Colonic mucosa (tissue), 4 donors: ENCODE measurements at regions not wholly inside any gene's neighbourhood (a gene's known extent, or its start where the extent isn't known, plus 50 kb on each side); places are given as distances from the start of the nearest gene placed in this dataset.
"Not testable (repeated sequence)": the region's sequence is repeated elsewhere in the genome, so short reads cannot be mapped to it uniquely, and the experiment has no call there.

Experiments used
- DNase-seq: peaks from one replicate; pipeline ENCODE4 v3.0.0-alpha.2; 2020
- H3K27ac ChIP-seq: fragments of 200-600 bp; one replicate; pipeline ENCODE4 v1.8.0; 2021
- H3K27me3 ChIP-seq: fragments of 200-600 bp; one replicate; pipeline ENCODE4 v1.8.0; 2021
- H3K36me3 ChIP-seq: fragments of 200-600 bp; one replicate; pipeline ENCODE4 v1.8.0; 2021
- H3K4me1 ChIP-seq: fragments of 200-600 bp; one replicate; pipeline ENCODE4 v1.8.0; 2021; ENCODE audit warnings: mild to moderate bottlenecking
- H3K4me3 ChIP-seq: fragments of 200-600 bp; one replicate; pipeline ENCODE4 v1.8.0; 2021
- H3K9ac ChIP-seq, 2 donors: one replicate each; pipeline ENCODE4 v1.7.0; 2013; ENCODE audit warnings: control low read depth in 2 of 2, low read depth in 2 of 2, low read length in 2 of 2
- H3K9me3 ChIP-seq: fragments of 200-600 bp; one replicate; pipeline ENCODE4 v1.8.0; 2021
- intact Hi-C: fragments of 100-400 bp; cut with DNase I; formaldehyde crosslinking; loops from one replicate; pipeline ENCODE4 v1.14.1; 2022
- TF ChIP-seq, protein P1 (sequence below): fragments of 200-600 bp; IDR thresholded peaks from one replicate; pipeline ENCODE4 v1.8.0; 2022; ENCODE audit warnings: antibody characterized with exemption, mild to moderate bottlenecking
- donor health status: healthy.
- donor health status: DM: no; HTN: no; CAD: no.
- donor health status: DM: no; HTN: no; CAD: no.

DNA sequence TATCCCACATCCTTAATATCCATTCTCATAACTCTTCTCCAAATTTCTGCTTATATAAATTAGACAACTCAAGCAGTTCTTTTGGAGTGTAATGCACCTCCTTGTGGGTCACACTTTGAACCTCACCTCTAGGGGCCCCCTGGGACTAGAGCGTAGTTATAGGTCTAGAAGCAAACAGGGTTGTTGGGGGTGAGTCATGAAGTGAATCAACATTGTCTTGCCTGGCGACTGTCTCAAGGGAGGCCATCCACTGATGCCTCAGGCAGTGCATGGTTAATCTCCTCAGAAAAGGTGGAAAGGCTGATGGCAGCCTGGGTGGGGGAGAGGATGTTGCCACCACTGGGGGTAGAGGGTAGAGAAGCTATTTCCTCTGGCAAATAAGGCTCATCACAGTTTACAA lies 129.1 kb downstream of the TNFRSF21 start:
- no peak overlapping the region for H3K9ac ChIP-seq
- no peak for DNase-seq
- TF ChIP-seq, protein P1, sequence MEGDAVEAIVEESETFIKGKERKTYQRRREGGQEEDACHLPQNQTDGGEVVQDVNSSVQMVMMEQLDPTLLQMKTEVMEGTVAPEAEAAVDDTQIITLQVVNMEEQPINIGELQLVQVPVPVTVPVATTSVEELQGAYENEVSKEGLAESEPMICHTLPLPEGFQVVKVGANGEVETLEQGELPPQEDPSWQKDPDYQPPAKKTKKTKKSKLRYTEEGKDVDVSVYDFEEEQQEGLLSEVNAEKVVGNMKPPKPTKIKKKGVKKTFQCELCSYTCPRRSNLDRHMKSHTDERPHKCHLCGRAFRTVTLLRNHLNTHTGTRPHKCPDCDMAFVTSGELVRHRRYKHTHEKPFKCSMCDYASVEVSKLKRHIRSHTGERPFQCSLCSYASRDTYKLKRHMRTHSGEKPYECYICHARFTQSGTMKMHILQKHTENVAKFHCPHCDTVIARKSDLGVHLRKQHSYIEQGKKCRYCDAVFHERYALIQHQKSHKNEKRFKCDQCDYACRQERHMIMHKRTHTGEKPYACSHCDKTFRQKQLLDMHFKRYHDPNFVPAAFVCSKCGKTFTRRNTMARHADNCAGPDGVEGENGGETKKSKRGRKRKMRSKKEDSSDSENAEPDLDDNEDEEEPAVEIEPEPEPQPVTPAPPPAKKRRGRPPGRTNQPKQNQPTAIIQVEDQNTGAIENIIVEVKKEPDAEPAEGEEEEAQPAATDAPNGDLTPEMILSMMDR, result no peak
- no peaks in the 10 kb centered on the region for H3K36me3 ChIP-seq
- no peaks in the 10 kb centered on the region for H3K27me3 ChIP-seq
- H3K4me1 ChIP-seq, result no peaks in the 10 kb centered on the region
- no peaks in the 10 kb centered on the region for H3K9me3 ChIP-seq
- no peak overlapping the region for H3K4me3 ChIP-seq
- intact Hi-C loops, result no loop called here
- no peak overlapping the region for H3K27ac ChIP-seq

DNA sequence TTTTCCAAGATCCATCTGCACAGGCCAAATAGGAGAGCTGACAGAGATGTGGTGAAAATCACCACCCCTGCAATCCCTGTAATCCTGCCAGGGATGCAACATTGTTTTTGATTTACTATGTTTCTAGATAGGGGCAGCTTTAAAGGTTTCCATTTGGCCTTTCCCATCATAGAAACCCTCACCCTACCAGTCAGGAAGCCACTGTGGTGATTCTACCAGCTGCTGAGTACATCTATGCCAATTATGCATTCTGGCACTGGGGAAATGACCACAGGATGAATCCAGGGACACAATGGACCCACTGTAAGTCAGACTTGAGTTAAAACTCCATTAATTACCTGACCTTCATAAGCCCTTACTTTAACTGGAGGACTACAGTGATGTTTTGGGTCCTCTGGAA lies 130.4 kb downstream of the TNFRSF21 start:
- H3K36me3 ChIP-seq, result no peaks in the 10 kb centered on the region
- DNase-seq, result no peak
- TF ChIP-seq, protein P1, result no peak
- no peaks in the 10 kb centered on the region for H3K4me1 ChIP-seq
- H3K27ac ChIP-seq, result no peak overlapping the region
- no peaks in the 10 kb centered on the region for H3K9me3 ChIP-seq
- intact Hi-C loops, result no loop called here
- H3K4me3 ChIP-seq, result no peak overlapping the region
- H3K9ac ChIP-seq, result no peak overlapping the region
- H3K27me3 ChIP-seq, result no peaks in the 10 kb centered on the region

DNA sequence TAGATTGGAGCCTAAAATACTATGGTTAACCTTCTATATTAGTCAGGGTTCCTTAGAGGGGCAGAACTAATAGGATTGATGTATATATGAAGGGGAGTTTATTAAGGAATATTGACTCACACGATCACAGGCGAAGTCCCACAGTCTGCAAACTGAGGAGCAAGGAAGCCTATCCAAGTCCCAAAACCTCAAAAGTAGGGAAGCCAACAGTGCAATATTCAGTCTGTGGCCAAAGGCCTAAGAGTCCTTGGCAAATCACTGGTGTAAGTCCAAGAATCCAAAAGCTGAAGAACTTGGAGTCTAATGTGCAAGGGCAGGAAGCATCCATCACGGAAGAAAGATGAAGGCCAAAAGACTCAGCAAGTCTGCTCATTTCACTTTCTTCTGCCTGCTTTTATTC lies 133.5 kb upstream of the ADGRF1 start:
- Histone ChIP-seq H3K27ac (no peak overlapping the region), H3K36me3 (no peaks in the 10 kb centered on the region), H3K9ac (no peak overlapping the region), H3K4me3 (no peak overlapping the region), H3K4me1 (no peaks in the 10 kb centered on the region), H3K9me3 (no peaks in the 10 kb centered on the region), H3K27me3 (no peaks in the 10 kb centered on the region)
- TF ChIP-seq, protein P1, result no peak
- DNase-seq, result no peak
- intact Hi-C loops, result no loop called here

DNA sequence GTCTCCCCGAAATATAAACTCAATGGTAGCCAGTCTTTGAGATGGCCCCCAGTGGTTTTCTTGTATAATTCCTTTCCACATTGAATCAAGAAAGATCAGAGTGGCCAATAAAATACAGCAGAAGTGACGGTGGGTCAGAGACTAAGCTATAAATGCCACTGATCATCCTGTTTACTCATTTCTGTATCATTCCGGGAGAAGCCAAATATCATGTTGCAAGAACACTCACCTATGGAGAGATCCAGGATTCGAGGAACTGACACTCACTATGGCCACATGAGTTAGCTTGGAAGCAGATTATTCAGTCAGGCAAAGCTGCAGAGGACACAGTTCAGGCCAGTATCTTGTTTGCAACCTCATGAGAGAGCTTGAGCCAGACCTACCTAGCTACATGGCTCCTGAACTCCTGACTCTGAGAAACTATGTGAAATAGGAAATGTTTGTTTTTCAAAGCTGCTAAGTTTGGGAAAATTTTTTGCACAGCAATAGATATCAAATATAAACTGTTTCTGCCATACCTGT lies 132.4 kb upstream of the ADGRF1 start:
- no peak overlapping the region for H3K27ac ChIP-seq
- no peak overlapping the region for H3K9ac ChIP-seq
- intact Hi-C loops, result no loop called here
- H3K27me3 ChIP-seq, result no peaks in the 10 kb centered on the region
- H3K4me3 ChIP-seq, result no peak overlapping the region
- DNase-seq, result no peak
- no peaks in the 10 kb centered on the region for H3K36me3 ChIP-seq
- no peaks in the 10 kb centered on the region for H3K4me1 ChIP-seq
- no peaks in the 10 kb centered on the region for H3K9me3 ChIP-seq
- TF ChIP-seq, protein P1, result no peak

DNA sequence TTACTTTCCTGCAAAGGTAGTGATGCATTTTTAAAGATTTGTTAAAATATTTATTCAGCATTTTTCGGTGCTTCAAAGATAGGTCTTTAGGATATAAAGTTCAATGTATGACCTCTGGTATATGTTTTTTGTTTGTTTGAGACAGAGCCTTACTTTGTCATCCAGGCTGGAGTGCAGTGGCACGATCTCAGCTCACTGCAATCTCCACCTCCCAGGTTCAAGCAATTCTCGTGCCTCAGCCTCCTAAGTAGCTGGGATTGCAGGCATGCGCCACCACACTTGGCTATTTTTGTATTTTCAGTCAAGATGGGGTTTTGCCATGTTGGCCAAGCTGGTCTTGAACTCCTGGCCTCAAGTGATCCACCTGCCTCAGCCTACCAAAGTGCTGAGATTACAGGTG lies 131.9 kb upstream of the ADGRF1 start:
- intact Hi-C loops, DNase-seq, H3K27ac ChIP-seq, H3K27me3 ChIP-seq, H3K36me3 ChIP-seq, H3K9me3 ChIP-seq, H3K4me1 ChIP-seq, H3K9ac ChIP-seq, H3K4me3 ChIP-seq: not testable (repeated sequence)

DNA sequence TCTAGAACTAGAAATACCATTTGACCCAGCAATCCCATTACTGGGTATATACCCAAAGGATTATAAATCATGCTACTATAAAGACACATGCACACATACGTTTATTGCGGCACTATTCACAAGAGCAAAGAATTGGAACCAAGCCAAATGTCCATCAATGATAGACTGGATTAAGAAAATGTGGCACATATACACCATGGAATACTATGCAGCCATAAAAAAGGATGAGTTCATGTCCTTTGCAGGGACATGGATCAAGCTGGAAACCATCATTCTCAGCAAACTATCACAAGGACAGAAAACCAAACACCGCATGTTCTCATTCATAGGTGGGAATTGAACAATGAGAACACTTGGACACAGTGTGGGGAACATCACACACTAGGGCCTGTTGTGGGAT lies 131.0 kb upstream of the ADGRF1 start:
- H3K9me3 ChIP-seq, H3K36me3 ChIP-seq, intact Hi-C loops, DNase-seq, H3K4me1 ChIP-seq, H3K9ac ChIP-seq, H3K27ac ChIP-seq, H3K27me3 ChIP-seq, H3K4me3 ChIP-seq: not testable (repeated sequence)

DNA sequence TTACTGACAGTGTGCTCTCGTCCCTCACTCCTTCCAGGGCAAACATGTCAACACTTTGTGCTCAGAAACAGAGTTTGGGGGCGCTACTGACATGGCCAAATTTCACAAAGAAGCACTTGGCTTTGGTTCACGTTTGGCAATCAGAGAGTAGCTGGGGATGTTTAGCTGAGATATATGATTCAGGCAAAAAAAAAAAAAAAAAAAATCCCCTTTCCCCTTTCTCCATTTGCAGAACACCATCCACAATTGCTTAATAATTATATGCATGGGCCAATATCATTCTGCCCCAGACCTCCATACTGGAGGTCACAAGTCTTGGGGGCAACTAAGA lies 128.4 kb upstream of the ADGRF1 start:
- Histone ChIP-seq H3K9me3 (no peaks in the 10 kb centered on the region), H3K27me3 (no peaks in the 10 kb centered on the region), H3K9ac (no peak overlapping the region), H3K4me3 (no peak overlapping the region), H3K27ac (no peak overlapping the region), H3K4me1 (no peaks in the 10 kb centered on the region), H3K36me3 (no peaks in the 10 kb centered on the region)
- intact Hi-C loops, result no loop called here
- TF ChIP-seq, protein P1, result no peak
- no peak for DNase-seq
